ENCODE measurements at regions not wholly inside any gene's neighbourhood (a gene's known extent, or its start where the extent isn't known, plus 50 kb on each side); places are given as distances from the start of the nearest gene placed in this dataset.
"Not testable (repeated sequence)": the region's sequence is repeated elsewhere in the genome, so short reads cannot be mapped to it uniquely, and the experiment has no call there.

GRCh38 chr11:69221636-69222035 is 65.9 kb downstream of the SMIM38 start:
- TF ChIP-seq, protein P1, sequence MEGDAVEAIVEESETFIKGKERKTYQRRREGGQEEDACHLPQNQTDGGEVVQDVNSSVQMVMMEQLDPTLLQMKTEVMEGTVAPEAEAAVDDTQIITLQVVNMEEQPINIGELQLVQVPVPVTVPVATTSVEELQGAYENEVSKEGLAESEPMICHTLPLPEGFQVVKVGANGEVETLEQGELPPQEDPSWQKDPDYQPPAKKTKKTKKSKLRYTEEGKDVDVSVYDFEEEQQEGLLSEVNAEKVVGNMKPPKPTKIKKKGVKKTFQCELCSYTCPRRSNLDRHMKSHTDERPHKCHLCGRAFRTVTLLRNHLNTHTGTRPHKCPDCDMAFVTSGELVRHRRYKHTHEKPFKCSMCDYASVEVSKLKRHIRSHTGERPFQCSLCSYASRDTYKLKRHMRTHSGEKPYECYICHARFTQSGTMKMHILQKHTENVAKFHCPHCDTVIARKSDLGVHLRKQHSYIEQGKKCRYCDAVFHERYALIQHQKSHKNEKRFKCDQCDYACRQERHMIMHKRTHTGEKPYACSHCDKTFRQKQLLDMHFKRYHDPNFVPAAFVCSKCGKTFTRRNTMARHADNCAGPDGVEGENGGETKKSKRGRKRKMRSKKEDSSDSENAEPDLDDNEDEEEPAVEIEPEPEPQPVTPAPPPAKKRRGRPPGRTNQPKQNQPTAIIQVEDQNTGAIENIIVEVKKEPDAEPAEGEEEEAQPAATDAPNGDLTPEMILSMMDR (optimal IDR thresholded peaks at IDR 0.05 in 1 of 3, IDR thresholded peaks at IDR 0.05 in 1 of 3, conservative IDR thresholded peaks at IDR 0.05 in 1 of 3; ENCODE audit: extremely low read depth in 1 of 3, insufficient read depth in 2 of 3, low read length in 3 of 3): not testable (repeated sequence)
- not testable (repeated sequence) for TF ChIP-seq EZH2 (IDR thresholded peaks at IDR 0.05; ENCODE audit: low read length)
